H1 (cell line): ENCODE measurements at regions not wholly inside any gene's neighbourhood (a gene's known extent, or its start where the extent isn't known, plus 50 kb on each side); places are given as distances from the start of the nearest gene placed in this dataset.

Experiments used
- ASH2L ChIP-seq: fragments of 200-600, 300-600 bp; sonication (generic); IDR thresholded peaks from one replicate; pipeline ENCODE4 v1.7.1; 2017; ENCODE audit warnings: low read length
- TEAD4 ChIP-seq: IDR thresholded peaks from 2 replicates; pipeline ENCODE4 v1.6.1; 2012; ENCODE audit warnings: low read depth, low read length, inconsistent platforms, mixed read lengths
- USF2 ChIP-seq: IDR thresholded peaks from 2 replicates; pipeline ENCODE4 v1.6.1; 2011; ENCODE audit warnings: low read length, improper control_type of control experiment

DNA sequence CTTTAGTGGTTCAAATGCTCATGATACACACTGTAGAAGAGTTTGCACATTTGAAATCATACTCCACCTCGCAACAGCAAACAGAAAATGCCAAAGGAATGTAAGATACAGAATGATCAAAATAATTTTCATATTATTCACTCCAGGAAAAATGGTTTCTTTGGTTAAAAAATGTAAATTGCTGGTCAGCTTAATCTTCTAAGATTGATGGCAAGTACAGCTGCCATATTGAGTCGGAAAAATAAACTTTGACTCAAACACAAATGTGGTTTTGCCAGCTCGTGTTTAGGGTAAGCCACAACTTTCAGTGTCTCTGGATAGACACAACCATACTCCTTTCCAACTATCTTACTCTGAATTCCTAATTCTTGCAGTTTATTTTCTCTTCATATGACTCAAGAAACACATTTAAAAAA is 154.9 kb upstream of the SMIM21 start (continued):
- TF ChIP-seq ASH2L, result no peak
- TF ChIP-seq USF2, result no peak
- TF ChIP-seq TEAD4, result no peak
